ENCODE measurements at regions not wholly inside any gene's neighbourhood (a gene's known extent, or its start where the extent isn't known, plus 50 kb on each side); places are given as distances from the start of the nearest gene placed in this dataset.
"Not testable (repeated sequence)": the region's sequence is repeated elsewhere in the genome, so short reads cannot be mapped to it uniquely, and the experiment has no call there.

GRCh38 chr2:87603418-87604278 is 144.2 kb upstream of the PLGLB2 start:
- peak; percentile 5 to 29 for DNase-seq (ENCODE audit: low read depth in 2 of 2)

DNA sequence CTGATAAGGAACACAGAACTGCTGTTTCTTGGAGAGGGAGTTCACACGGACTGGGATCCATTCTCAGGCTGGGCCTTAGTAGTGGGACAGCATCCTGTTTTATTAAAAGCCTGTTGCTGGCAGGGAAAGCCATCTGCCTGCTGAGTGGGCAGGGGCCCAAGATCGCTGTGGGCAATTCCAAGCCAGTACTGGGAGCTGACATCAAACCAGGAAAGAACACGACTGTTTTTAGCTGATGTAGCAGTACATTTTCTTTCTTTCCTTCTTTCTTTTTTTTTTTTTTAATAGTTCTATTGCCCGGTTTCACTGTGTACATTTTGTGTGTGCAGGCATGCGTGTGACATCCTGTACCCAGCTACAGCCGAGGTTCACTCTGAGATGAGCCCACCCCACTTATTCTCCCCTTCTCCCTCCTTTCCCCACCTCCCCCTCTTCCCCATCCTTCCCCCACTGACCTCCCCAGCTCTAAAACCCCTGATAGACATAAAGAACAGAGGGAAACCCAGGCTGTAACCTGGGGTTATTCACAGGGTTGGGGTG is 143.5 kb upstream of the PLGLB2 start:
- peak in 1 of 2 donors; percentile 65 for DNase-seq (ENCODE audit: low read depth in 2 of 2)

DNA sequence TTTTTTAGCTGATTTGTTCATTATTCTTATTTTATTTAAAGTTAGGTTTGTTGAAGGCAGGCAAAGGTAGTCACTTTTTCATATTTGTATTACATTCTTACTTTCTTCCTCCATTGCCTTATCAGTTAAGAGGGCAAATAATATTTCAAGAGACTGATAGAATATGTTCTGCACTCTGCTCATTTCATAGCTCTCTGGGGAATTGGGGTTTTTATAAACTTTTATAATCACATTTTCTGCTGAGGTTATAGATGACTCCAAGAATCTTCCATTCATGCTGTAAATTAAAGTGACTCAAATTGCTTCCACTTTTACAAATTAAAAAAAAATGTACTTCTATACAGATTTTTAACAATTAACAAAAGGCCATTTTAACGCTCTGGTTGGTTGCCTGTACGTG is 142.9 kb upstream of the PLGLB2 start:
- DNase-seq (ENCODE audit: low read depth in 2 of 2), result not testable (repeated sequence)

GRCh38 chr2:87608377-87609166 is 139.3 kb upstream of the PLGLB2 start:
- DNase-seq (ENCODE audit: low read depth in 2 of 2), result not testable (repeated sequence)

DNA sequence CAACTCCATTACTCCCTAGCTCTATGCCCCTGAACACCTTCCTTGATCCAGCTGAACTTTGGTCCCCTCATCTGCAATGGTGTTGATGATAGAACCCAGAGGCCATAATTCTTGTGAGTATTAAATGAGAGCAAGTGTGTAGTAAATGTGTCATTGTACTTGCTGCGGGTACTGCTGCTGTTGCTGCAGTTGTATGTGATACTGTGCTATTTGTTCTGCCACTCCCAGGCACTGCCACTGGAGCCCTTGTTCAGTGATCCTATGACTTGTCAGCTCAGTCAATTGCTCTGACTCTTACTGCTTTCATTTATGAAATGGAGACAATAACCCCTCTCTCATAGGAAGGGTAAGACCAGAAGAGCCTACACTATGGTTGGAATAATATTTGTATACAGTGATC is 136.9 kb upstream of the PLGLB2 start:
- DNase-seq (ENCODE audit: low read depth in 2 of 2), result not testable (repeated sequence)

DNA sequence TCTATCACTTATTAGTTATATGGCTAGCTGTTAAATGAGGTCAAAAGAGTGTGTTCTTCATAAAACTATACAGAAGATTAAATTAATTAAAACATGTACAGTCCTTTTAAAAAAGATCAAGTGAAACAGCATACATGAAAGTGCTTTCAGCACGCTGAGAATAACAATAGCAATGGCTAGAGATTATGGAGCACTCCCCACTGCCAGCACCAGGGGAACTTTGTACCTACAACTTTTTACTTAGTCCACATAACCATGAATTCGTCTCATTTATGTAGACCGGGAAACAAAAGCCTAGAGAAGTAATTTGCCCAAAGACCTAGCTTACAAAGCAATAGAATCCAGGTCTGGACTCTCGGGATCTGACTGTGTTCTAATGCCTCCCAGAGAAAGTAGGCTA is 136.5 kb upstream of the PLGLB2 start:
- DNase-seq (ENCODE audit: low read depth in 2 of 2), result not testable (repeated sequence)

- DNase-seq (ENCODE audit: low read depth in 2 of 2), result not testable (repeated sequence)
Measured at GRCh38 chr2:87611956-87612355, 135.9 kb upstream of the PLGLB2 start.

GRCh38 chr2:87614829-87615434 is 133.0 kb upstream of the PLGLB2 start:
- DNase-seq (ENCODE audit: low read depth in 2 of 2), result not testable (repeated sequence)

- not testable (repeated sequence) for DNase-seq (ENCODE audit: low read depth in 2 of 2)
Measured at GRCh38 chr2:87619121-87619520, 128.8 kb upstream of the PLGLB2 start.

DNA sequence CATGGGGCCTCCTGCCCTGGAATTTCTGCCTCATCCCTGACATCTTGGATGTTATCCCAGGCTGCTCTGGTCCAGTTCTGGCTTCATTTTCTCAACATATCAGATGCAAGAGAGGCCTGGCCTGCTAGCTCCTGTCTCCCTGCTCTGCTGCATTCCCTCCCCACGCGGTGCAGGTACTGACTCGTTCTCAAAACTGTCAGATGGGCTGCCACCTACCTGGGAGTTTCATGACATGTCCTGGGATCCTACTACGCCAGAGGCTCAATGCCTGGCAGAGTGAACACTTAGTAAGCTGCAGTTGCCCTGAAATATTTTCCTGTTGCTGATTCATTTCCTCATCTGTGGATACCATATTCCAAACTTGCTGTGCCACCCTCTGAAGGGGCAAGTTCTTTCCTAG is 126.7 kb upstream of the PLGLB2 start:
- DNase-seq (ENCODE audit: low read depth in 2 of 2), result not testable (repeated sequence)

- DNase-seq (ENCODE audit: low read depth in 2 of 2), result not testable (repeated sequence)
Measured at GRCh38 chr2:87622720-87623119, 125.2 kb upstream of the PLGLB2 start.

DNA sequence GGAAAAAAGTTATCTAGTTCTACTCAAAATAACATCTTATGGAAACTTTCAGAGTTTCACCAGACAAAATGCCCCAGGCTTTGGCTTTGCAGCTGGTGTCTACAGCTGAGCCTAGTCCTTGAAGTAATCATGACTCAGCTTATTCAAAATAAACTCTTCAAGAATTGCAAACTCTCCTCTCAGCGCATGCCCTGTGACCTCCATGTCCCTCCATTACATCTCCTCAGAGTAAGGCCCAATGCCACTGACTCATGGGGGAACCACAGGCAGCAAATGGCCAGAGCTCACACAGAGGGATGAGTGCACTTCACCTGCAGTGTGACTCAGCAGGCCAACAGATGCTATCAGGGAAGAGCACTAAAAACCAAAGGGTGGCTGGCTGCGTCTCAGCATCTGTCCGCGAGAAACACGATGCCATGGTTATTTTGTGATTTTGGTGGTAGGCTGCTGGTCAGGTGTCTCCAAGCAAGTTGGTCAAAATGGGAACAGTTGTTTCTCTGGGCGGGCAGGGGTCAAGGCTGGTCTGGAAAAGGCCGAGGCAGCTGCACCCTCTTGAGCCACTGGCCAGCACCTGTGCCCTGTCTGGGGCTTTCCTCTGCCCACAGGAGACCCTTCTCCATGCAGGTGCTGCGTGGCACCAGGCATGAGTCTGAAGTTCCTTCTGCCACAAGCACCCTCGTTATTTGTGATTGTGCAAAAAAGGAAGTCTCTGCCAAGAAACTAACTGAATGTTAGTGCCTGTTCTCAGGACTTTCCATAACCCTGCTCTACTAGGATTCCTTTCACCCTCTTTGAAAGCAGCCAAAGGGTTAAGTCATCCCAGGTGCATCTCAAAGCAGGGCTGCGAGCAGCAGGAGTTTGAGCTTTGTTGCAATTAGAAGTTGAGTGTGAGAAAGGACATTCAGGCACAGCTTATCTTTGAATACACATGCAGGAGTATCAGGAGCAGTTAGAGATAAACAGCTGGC is 118.1 kb upstream of the PLGLB2 start:
- peak in 1 of 2 donors; percentile 87 for DNase-seq (ENCODE audit: low read depth in 2 of 2)

GRCh38 chr2:87630892-87631291 is 117.0 kb upstream of the PLGLB2 start:
- DNase-seq (ENCODE audit: low read depth in 2 of 2), result not testable (repeated sequence)

DNA sequence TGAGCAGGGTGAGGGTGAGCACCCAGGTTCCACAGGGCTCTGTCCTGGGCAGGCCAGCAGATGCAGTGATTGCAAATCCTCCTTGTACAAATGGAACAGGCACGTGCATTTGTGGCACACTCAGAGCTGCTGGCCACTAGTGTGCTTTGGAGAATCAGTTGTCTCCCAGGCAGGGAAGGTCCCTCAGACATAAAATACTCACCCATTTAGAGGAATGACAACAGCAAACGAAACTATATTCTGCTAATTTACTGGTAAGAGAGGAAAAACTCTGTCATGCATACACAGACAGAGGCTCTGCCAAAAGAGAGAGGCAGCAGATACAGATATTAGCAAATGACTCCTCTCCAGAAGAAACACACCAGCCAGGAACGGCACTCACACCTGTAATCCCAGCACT is 116.5 kb upstream of the PLGLB2 start:
- not testable (repeated sequence) for DNase-seq (ENCODE audit: low read depth in 2 of 2)

- not testable (repeated sequence) for DNase-seq (ENCODE audit: low read depth in 2 of 2)
Measured at GRCh38 chr2:87633287-87633963, 114.5 kb upstream of the PLGLB2 start.

DNA sequence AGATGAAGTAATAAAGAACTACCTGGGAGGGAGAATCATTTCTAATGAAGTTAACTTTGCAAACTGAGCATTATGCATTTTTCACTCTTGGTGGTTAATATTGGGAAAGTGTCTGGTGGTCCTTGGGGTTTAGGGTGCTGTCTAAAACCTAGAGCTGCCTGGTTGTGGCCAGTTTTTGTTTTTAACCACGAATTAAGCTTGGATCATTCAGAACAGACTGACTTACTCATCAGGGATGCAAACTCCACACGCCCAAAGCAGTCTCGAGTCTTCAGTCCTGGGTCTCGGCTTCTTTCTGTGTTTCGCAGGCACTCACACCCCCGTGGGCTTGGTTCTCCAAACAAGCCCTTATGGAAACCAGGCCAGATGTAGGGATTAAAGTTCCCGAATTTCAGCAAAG is 113.8 kb upstream of the PLGLB2 start:
- DNase-seq (ENCODE audit: low read depth in 2 of 2), result not testable (repeated sequence)

DNA sequence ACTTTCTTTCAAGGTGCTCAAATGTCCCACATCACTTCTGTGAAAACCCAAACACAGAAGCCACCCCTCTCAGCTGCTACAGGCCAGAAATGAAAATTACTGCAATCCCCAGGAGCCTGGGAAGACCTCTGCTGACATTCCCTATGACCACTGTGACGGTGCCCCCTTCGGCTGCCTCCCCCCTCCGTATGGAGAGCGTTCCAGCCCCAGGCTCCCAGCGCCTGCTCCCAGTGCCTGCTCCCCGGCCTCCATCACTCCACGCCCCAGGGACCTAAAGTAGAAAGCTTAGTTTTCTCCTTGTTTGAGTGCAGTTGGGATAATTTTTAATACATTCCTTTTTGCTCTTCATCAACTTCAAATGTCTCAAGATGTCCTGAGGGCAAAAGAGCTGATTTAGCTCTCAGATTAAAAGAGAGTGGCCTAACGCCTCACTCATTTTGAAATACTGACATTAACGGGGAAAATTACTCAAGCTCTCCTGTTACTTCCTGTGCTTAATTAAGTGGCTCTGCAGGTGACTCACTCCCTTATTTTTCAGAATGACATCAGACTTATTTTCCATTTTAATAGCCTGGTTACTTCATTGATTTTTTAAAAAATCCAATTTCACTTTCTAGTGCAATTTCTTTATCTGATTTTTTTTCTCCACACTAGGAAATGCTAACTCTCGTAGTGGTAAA is 112.8 kb upstream of the PLGLB2 start:
- not testable (repeated sequence) for DNase-seq (ENCODE audit: low read depth in 2 of 2)

DNA sequence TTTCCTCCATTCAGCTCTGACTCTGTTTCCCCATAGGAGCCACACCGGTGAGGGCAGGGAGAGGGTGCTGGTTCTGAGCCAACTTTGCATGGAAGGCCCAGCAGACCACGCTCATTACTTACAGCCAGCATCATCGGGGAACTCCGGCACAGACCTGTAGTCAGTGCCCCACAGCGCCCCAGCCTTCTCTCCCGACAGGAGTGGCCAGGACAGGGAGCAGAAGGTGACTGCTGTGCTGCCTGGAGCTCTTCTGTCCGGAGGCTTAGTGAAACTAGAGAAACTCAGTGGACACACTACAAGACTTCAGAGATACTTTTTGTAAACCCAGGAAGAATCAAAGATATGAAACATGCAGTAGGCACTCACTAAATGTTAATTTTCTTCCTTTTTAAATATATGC is 111.6 kb upstream of the PLGLB2 start:
- not testable (repeated sequence) for DNase-seq (ENCODE audit: low read depth in 2 of 2)

- DNase-seq (ENCODE audit: low read depth in 2 of 2), result not testable (repeated sequence)
Measured at GRCh38 chr2:87636735-87637134, 111.2 kb upstream of the PLGLB2 start.

Measured in lung microvascular endothelial cell (primary cell).